Neural cell (in vitro differentiated cells): ENCODE measurements at regions not wholly inside any gene's neighbourhood (a gene's known extent, or its start where the extent isn't known, plus 50 kb on each side); places are given as distances from the start of the nearest gene placed in this dataset.

Experiments
- H2AFZ ChIP-seq: fragments of 200-600, 300-800 bp; sonication (generic), shearing (Covaris generic); 2 replicates; pipeline ENCODE4 v1.6.0; 2014; ENCODE audit warnings: low read depth, mild to moderate bottlenecking, antibody characterized with exemption, low read length, moderate library complexity
- H3F3A ChIP-seq: fragments of 200-600 bp; shearing (Covaris generic); 2 replicates; pipeline ENCODE4 v1.6.1; 2016; ENCODE audit warnings: mild to moderate bottlenecking, moderate library complexity, mixed read lengths, antibody characterized with exemption, low read length; ENCODE audit not compliant: insufficient read depth, poor library complexity, severe bottlenecking
- H3K27ac ChIP-seq: fragments of 200-600, 300-800 bp; sonication (generic), shearing (Covaris generic); 2 replicates; pipeline ENCODE4 v1.5.1; 2014; ENCODE audit warnings: mild to moderate bottlenecking, low read length, moderate library complexity
- H3K27me3 ChIP-seq: fragments of 300-800, 200-600 bp; sonication (generic), shearing (Covaris generic); 2 replicates; pipeline ENCODE4 v1.6.0; 2014; ENCODE audit warnings: mild to moderate bottlenecking, low read depth, low read length, moderate library complexity; ENCODE audit not compliant: insufficient read depth
- H3K36me3 ChIP-seq: fragments of 300-800, 200-600 bp; sonication (generic), shearing (Covaris generic); 2 replicates; pipeline ENCODE4 v1.5.1; 2014; ENCODE audit warnings: mild to moderate bottlenecking, antibody characterized with exemption, low read length, moderate library complexity; ENCODE audit not compliant: insufficient read depth
- H3K4me2 ChIP-seq: fragments of 300-800, 200-600 bp; sonication (generic), shearing (Covaris generic); 2 replicates; pipeline ENCODE4 v1.6.0; 2014; ENCODE audit warnings: mild to moderate bottlenecking, low read length
- H3K4me3 ChIP-seq: fragments of 300-800, 200-600 bp; sonication (generic), shearing (Covaris generic); 2 replicates; pipeline ENCODE4 v1.5.1; 2014; ENCODE audit warnings: mild to moderate bottlenecking, low read length, moderate library complexity
- H3K79me2 ChIP-seq: fragments of 200-600 bp; shearing (Covaris generic); replicated peaks from 2 replicates; pipeline ENCODE4 v1.6.0; 2014; ENCODE audit warnings: mild to moderate bottlenecking, low read length, moderate library complexity; ENCODE audit not compliant: insufficient read depth
- H3K9ac ChIP-seq: fragments of 300-800, 200-600 bp; sonication (generic), shearing (Covaris generic); 2 replicates; pipeline ENCODE4 v1.6.1; 2016; ENCODE audit warnings: mild to moderate bottlenecking, low read length, mixed read lengths
- H3K9me2 ChIP-seq: fragments of 200-600 bp; shearing (Covaris generic); 2 replicates; pipeline ENCODE4 v1.6.1; 2016; ENCODE audit warnings: mild to moderate bottlenecking, low read length, mixed read lengths; ENCODE audit not compliant: insufficient read depth
- H3K9me3 ChIP-seq: fragments of 200-600, 300-800 bp; sonication (generic), shearing (Covaris generic); 2 replicates; pipeline ENCODE4 v1.6.1; 2016; ENCODE audit warnings: mild to moderate bottlenecking, mixed run types, low read length, moderate library complexity, mixed read lengths
- H4K20me1 ChIP-seq: fragments of 200-600 bp; shearing (Covaris generic); 2 replicates; pipeline ENCODE4 v1.6.1; 2016; ENCODE audit warnings: mild to moderate bottlenecking, mixed run types; ENCODE audit not compliant: insufficient read depth
- CTCF ChIP-seq: fragments of 450-650 bp; IDR thresholded peaks from 2 replicates; pipeline ENCODE4 v1.5.1; 2014; ENCODE audit warnings: antibody characterized with exemption, mild to moderate bottlenecking, moderate library complexity; ENCODE audit not compliant: poor library complexity, severe bottlenecking
- EP300 ChIP-seq: fragments of 450-650 bp; conservative IDR thresholded peaks from 2 replicates; pipeline ENCODE4 v1.6.1; 2014; ENCODE audit warnings: antibody characterized with exemption, mild to moderate bottlenecking, moderate library complexity; ENCODE audit not compliant: poor library complexity, severe bottlenecking
- EZH2 ChIP-seq: fragments of 200-600, 300-800 bp; shearing (Covaris generic), sonication (generic); IDR thresholded peaks from 2 replicates; pipeline ENCODE4 v1.6.1; 2014; ENCODE audit warnings: antibody characterized with exemption, low read length, borderline replicate concordance, mild to moderate bottlenecking; ENCODE audit not compliant: insufficient read depth, poor library complexity, severe bottlenecking
- MXI1 ChIP-seq: fragments of 450-650 bp; conservative IDR thresholded peaks from 2 replicates; pipeline ENCODE4 v1.6.1; 2014; ENCODE audit warnings: antibody characterized with exemption, mild to moderate bottlenecking; ENCODE audit not compliant: poor library complexity, severe bottlenecking
- POLR2AphosphoS5 ChIP-seq: IDR thresholded peaks from 2 replicates; pipeline ENCODE4 v1.6.1; 2012
- RAD21 ChIP-seq: fragments of 450-650 bp; conservative IDR thresholded peaks from 2 replicates; pipeline ENCODE4 v1.6.1; 2014; ENCODE audit warnings: antibody characterized with exemption, mild to moderate bottlenecking, moderate library complexity
- REST ChIP-seq: IDR thresholded peaks from 2 replicates; pipeline ENCODE4 v1.6.1; 2012; ENCODE audit warnings: borderline replicate concordance
- SMC3 ChIP-seq: fragments of 450-650 bp; conservative IDR thresholded peaks from 2 replicates; pipeline ENCODE4 v1.6.1; 2014; ENCODE audit warnings: antibody characterized with exemption, mild to moderate bottlenecking, moderate library complexity; ENCODE audit not compliant: poor library complexity
- TAF1 ChIP-seq: IDR thresholded peaks from 2 replicates; pipeline ENCODE4 v1.6.1; 2012; ENCODE audit warnings: low read depth

- no peaks in the 10 kb centered on the region for H3K9me3 ChIP-seq
- TF ChIP-seq SMC3 (no peak), CTCF (no peak), RAD21 (no peak), TAF1 (no peak), MXI1 (no peak), REST (no peak), EZH2 (no peak), EP300 (no peak), POLR2AphosphoS5 (no peak)
- no peaks in the 10 kb centered on the region for H4K20me1 ChIP-seq
- no peaks in the 10 kb centered on the region for H3K27me3 ChIP-seq
- no peak overlapping the region for H3K27ac ChIP-seq
- H3F3A ChIP-seq = no peaks in the 10 kb centered on the region
- no peaks in the 10 kb centered on the region for H3K79me2 ChIP-seq
- no peak overlapping the region for H3K4me2 ChIP-seq
- no peak overlapping the region for H3K9ac ChIP-seq
- H2AFZ ChIP-seq = no peak overlapping the region
- no peaks in the 10 kb centered on the region for H3K36me3 ChIP-seq
- no peak overlapping the region for H3K4me3 ChIP-seq
- H3K9me2 ChIP-seq = no peaks in the 10 kb centered on the region
These were observed 216.6 kb upstream of the LHX5 start for GRCh38 chr12:113688313-113688712.

GRCh38 chr12:113684908-113685782, 213.5 kb upstream of the LHX5 start:
- H2AFZ ChIP-seq = no peak overlapping the region
- H3K79me2 ChIP-seq = no peaks in the 10 kb centered on the region
- H3F3A ChIP-seq = no peaks in the 10 kb centered on the region
- no peaks in the 10 kb centered on the region for H3K27me3 ChIP-seq
- no peaks in the 10 kb centered on the region for H3K9me2 ChIP-seq
- no peaks in the 10 kb centered on the region for H3K9me3 ChIP-seq
- TF ChIP-seq SMC3 (no peak), RAD21 (no peak), REST (no peak), CTCF (no peak), EP300 (no peak), POLR2AphosphoS5 (no peak), MXI1 (no peak), EZH2 (no peak), TAF1 (no peak)
- no peaks in the 10 kb centered on the region for H3K36me3 ChIP-seq
- no peaks in the 10 kb centered on the region for H4K20me1 ChIP-seq
- H3K4me2 ChIP-seq = no peak overlapping the region
- no peak overlapping the region for H3K27ac ChIP-seq
- H3K4me3 ChIP-seq = no peak overlapping the region
- H3K9ac ChIP-seq = no peak overlapping the region
